DMS53 treated with DMSO at 0.1 percent for 48 hours (cell line): ENCODE measurements at regions not wholly inside any gene's neighbourhood (a gene's known extent, or its start where the extent isn't known, plus 50 kb on each side); places are given as distances from the start of the nearest gene placed in this dataset.

Experiments used
- DNase-seq: peaks from one replicate; lab custom pipeline; 2025; ENCODE audit not compliant: unreplicated experiment; lab: John Stamatoyannopoulos, UW

DNA sequence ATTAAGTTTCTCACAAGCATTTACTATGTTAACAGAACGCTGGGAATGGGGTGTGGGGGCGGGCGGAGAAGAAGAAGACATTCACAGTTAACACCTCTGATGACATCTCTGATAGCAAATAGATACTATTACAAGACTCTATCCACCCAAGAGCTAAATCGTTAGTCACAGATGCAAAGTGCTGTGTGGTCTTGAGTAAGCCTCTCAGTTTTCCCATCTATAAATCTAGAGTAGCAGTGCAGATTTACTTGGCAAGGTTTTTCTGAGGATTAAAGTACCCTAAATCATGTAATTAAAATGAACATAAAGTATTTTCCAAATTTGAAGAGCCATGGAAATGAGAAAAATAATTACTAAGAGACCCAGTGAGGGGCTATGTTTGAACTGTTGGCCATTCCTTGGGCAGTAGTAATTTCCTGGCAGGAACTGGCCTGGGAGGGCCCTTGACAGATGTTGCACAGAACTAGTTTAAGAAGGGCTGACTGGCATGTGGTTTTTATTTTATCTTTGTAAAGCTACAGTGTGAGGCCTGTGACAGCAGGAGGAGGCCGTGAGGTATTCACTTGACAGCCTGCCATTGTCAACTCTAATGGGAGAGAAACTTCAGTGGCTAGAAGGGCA, 58.7 kb upstream of the APOBEC4 start:
- no peak for DNase-seq

DNA sequence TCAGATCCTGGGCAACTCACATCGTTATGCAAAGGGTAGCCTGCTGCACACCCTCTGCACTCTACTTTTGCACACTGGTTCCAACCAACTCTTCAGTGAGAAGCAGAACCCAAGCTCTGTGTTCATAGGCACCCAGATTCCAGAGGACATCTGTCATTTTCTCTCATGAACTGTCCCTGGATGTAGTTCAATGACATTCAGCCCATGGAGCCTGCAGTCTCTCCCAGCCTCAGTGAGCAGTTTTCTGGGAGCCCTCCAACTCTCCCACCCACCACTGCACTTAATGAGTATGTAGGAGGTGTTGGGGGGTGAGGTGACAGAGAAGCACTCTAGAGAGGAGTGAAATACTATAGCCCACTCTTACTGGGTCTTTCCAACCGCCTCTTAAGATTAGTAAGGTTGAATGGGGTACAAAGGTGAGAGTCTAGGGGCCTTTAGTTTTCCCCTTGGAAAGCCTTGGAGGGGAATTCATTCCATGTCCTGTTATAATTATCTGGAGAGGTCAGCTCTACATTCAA, 58.1 kb upstream of the APOBEC4 start:
- DNase-seq = no peak

DNA sequence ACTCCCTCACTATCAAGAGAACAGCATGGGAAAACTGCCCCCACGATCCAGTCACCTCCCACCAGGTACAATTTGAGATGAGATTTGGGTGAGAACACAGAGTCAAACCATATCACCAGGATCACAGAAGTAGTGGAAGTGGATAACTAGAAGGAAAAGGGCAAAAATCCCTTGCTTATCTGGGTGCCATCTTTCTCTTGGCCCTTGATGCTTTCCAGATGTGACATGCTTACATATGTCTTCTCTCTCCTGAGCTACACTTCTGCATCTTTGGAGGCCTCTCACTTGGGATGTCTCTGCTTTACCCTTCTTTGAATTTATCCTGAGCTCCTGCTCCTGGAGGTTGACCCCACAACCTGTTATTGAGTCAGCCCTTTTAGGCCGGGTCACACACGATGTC, 57.6 kb upstream of the APOBEC4 start:
- DNase-seq = no peak

DNA sequence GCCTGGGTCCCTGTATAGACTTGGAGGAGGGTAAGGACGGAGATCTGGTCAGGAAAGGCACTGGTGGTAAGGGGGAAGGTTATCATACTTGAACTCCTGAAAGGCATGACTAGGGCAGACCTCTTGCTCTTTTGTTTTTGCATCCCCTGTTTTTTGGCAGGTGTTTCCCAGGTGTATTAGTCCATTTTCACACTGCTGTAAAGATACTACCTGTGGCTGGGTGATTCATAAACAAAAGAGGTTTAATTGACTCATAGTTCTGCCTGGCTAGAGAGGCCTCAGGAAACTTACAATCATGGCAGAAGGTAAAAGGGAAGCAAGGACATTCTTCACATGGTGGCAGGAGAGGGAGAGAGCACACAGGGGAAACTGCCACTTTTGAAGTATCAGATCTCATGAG, 57.2 kb upstream of the APOBEC4 start:
- DNase-seq = no peak

DNA sequence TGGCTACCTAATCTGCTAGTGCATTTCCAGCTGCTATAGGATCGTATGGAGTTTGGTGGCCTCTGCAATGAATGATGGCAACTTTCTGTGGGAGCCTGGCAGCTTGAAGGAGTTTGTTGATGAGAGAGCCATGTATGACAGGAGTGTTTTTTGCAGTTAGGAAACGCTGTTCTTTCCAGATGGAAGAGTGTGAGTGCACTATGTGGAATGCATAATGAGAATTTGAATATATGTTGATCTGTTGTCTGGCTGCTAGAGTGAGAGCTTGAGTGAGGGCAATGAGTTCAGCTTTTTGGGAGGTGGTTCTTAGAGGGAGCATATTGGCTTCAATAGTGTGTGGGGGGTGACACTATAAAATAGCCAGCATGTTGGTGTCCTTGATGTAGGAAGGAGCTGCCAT, 51.0 kb upstream of the APOBEC4 start:
- DNase-seq = no peak
